Adipocyte (in vitro differentiated cells): ENCODE measurements at regions not wholly inside any gene's neighbourhood (a gene's known extent, or its start where the extent isn't known, plus 50 kb on each side); places are given as distances from the start of the nearest gene placed in this dataset.

ENCODE experiments used
- DNase-seq: peaks from one replicate; pipeline ENCODE4 v3.0.0-alpha.2; 2015; ENCODE audit warnings: low read depth
- H3K27me3 ChIP-seq: replicated peaks from 2 replicates; pipeline ENCODE4 v1.7.0; 2013; ENCODE audit warnings: mild to moderate bottlenecking, low read length, moderate library complexity; ENCODE audit not compliant: control insufficient read depth, insufficient read depth
- H3K36me3 ChIP-seq: 2 replicates; pipeline ENCODE4 v1.7.0; 2013; ENCODE audit warnings: low read length, mild to moderate bottlenecking, moderate library complexity; ENCODE audit not compliant: control insufficient read depth, insufficient read depth, severe bottlenecking
- H3K4me1 ChIP-seq: 2 replicates; pipeline ENCODE4 v1.7.0; 2013; ENCODE audit warnings: mild to moderate bottlenecking, low read length, moderate library complexity; ENCODE audit not compliant: control insufficient read depth, insufficient read depth
- H3K4me3 ChIP-seq: 2 replicates; pipeline ENCODE4 v1.7.0; 2013; ENCODE audit warnings: mild to moderate bottlenecking, low read length, moderate library complexity
- H3K9ac ChIP-seq: 2 replicates; pipeline ENCODE4 v1.7.0; 2013; ENCODE audit warnings: mild to moderate bottlenecking, low read length, moderate library complexity
- H3K9me3 ChIP-seq: 2 replicates; pipeline ENCODE4 v1.7.0; 2013; ENCODE audit warnings: mild to moderate bottlenecking, low read length, moderate library complexity; ENCODE audit not compliant: control insufficient read depth

DNA sequence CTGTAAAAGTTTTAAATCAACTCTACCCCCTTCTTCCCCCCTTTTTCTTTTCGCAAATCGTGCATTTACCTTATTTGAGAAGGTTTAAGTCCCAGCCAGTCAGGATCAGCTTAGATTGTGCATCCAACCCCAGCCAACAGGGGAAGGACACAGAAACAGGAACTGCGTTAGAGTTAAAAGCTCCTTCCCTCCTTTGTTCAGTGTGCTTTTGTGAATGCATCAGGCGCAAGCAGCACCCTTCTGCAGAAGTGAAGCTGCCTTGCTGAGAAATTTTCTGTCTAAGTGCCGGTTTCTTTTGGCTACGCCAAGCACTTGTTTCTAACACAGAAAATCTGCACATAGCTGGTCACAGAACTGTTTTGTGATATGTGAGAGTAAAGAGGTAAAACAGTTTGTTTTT is 56.2 kb upstream of the PRRC2C start:
- Histone ChIP-seq H3K9me3 (peaks cover 10% of the 10 kb centered on the region), H3K27me3 (no peaks in the 10 kb centered on the region), H3K9ac (no peak overlapping the region), H3K36me3 (no peaks in the 10 kb centered on the region), H3K4me1 (peaks cover 2% of the 10 kb centered on the region), H3K4me3 (no peak overlapping the region)
- DNase-seq: no peak

DNA sequence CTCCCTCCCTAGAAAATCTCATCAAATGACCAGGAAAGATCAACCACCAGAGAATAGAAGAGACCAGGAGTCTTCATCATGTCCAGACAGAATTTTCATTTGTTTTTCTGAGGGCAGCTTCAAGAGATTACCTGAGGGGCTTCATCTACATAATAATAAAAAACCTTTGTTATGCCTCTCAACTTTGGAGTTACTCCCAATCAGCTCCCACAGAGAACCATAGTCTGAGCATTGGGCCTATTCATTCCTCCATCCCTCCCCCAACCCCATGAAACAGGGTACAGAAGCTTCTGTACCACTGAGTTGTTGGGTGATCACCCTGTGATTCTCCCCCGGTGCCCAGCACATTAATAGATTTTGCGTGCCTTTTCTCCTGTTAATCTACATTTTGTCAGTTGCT is 53.3 kb upstream of the PRRC2C start:
- no peak for DNase-seq
- peaks cover 12% of the 10 kb centered on the region for H3K4me1 ChIP-seq

DNA sequence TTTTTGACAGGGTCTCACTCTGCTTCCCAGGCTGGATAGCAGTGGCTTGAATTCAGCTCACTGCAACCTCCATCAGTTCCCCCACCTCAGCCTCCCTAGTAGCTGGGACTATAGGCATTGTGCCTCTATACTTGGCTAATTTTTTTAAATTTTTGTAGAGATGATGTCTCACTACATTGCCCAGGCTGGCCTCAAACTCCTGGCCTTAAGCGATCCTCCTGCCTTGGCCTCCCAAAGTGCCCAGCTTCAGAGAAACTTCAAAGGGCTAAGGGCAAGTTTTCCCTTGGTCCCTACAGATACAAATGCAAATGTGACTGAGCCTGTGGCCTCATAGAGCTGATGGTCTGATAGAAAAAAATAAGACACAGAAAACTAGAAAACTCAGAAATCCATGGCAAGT is 52.9 kb upstream of the PRRC2C start:
- no peak overlapping the region for H3K4me3 ChIP-seq
- DNase-seq: no peak

More for the DNA sequence above, 53.3 kb upstream of the PRRC2C start:
- H3K27me3 ChIP-seq: no peaks in the 10 kb centered on the region
- no peak overlapping the region for H3K9ac ChIP-seq
- no peak overlapping the region for H3K4me3 ChIP-seq
- peaks cover 10% of the 10 kb centered on the region for H3K9me3 ChIP-seq
- H3K36me3 ChIP-seq: no peaks in the 10 kb centered on the region

GRCh38 chr1:171433451-171433850 is 51.9 kb upstream of the PRRC2C start:
- no peaks in the 10 kb centered on the region for H3K27me3 ChIP-seq
- DNase-seq: no peak
- no peak overlapping the region for H3K4me3 ChIP-seq

More for the DNA sequence above, 52.9 kb upstream of the PRRC2C start:
- Histone ChIP-seq H3K36me3 (no peaks in the 10 kb centered on the region), H3K9me3 (peaks cover 10% of the 10 kb centered on the region), H3K9ac (no peak overlapping the region), H3K27me3 (no peaks in the 10 kb centered on the region), H3K4me1 (peaks cover 12% of the 10 kb centered on the region)

GRCh38 chr1:171434717-171435346 is 50.5 kb upstream of the PRRC2C start:
- Histone ChIP-seq H3K4me1 (peaks cover 23% of the 10 kb centered on the region), H3K9ac (peak overlapping the region; percentile 67), H3K9me3 (no peaks in the 10 kb centered on the region), H3K36me3 (no peaks in the 10 kb centered on the region), H3K27me3 (no peaks in the 10 kb centered on the region), H3K4me3 (peak overlapping the region; percentile 77)
- DNase-seq: peak; percentile 36

More at GRCh38 chr1:171433451-171433850, 51.9 kb upstream of the PRRC2C start:
- H3K9me3 ChIP-seq: peaks cover 10% of the 10 kb centered on the region
- H3K36me3 ChIP-seq: no peaks in the 10 kb centered on the region
- H3K9ac ChIP-seq: no peak overlapping the region
- H3K4me1 ChIP-seq: peaks cover 16% of the 10 kb centered on the region
